ENCODE measurements at regions not wholly inside any gene's neighbourhood (a gene's known extent, or its start where the extent isn't known, plus 50 kb on each side); places are given as distances from the start of the nearest gene placed in this dataset.

- in situ Hi-C loops (cut with MboI) (no loop called here), intact Hi-C loops (cut with micrococcal nuclease) (no loop called here)
- Histone ChIP-seq H3K4me2 (ENCODE audit: insufficient read depth, low read length) (no peak overlapping the region), H4K20me1 (replicated peaks; ENCODE audit: control insufficient read depth, insufficient read depth, low read length) (no peaks in the 10 kb centered on the region), H3K9ac (ENCODE audit: insufficient read depth in 1 of 2, low read depth in 2 of 2, low read length in 2 of 2) (no peak overlapping the region), H3K79me2 (ENCODE audit: control insufficient read depth, insufficient read depth, low read length) (no peaks in the 10 kb centered on the region), H3K36me3 (ENCODE audit: control insufficient read depth, insufficient read depth, low read length) (no peaks in the 10 kb centered on the region), H3K27ac (ENCODE audit: extremely low read depth, low read depth, low read length) (no peak overlapping the region), H3K4me1 (replicated peaks in 1 of 2; ENCODE audit: control insufficient read depth in 2 of 2, insufficient read depth in 2 of 2, low read length in 2 of 2) (no peaks in the 10 kb centered on the region), H3K9me3 (replicated peaks; ENCODE audit: control insufficient read depth, insufficient read depth, low read depth, low read length) (no peaks in the 10 kb centered on the region), H3K9me1 (ENCODE audit: control insufficient read depth, insufficient read depth, low read length) (no peaks in the 10 kb centered on the region), H3K27me3 (ENCODE audit: control insufficient read depth in 2 of 2, insufficient read depth in 2 of 2, low read length in 2 of 2) (no peaks in the 10 kb centered on the region), H2AFZ (ENCODE audit: low read depth, low read length) (no peak overlapping the region), H3K4me3 (no peak overlapping the region)
- 0% methylated on average over 1 of the region's 1 CpG for WGBS (ENCODE audit: insufficient coverage, low coverage, missing lambda C conversion rate)
- POLR2A ChIA-PET = no interaction called here
- TF ChIP-seq JUND (IDR thresholded peaks at IDR 0.05; ENCODE audit: borderline replicate concordance, low read depth, low read length) (no peak), JUND (tag; IDR thresholded peaks at IDR 0.05; ENCODE audit: borderline replicate concordance, low read depth, low read length) (no peak), FOXK2 (conservative IDR thresholded peaks at IDR 0.05 in 1 of 2, IDR thresholded peaks at IDR 0.05 in 1 of 2; ENCODE audit: low read depth in 2 of 2) (no peak), KDM5B (IDR thresholded peaks at IDR 0.05; ENCODE audit: insufficient replicate concordance, low read depth, low read length) (no peak), ZNF57 (CRISPR knock-in tag; IDR thresholded peaks at IDR 0.05) (no peak), ZNF23 (CRISPR knock-in tag; IDR thresholded peaks at IDR 0.05) (no peak), ZNF507 (tag; conservative IDR thresholded peaks at IDR 0.05) (no peak), NEUROD1 (IDR thresholded peaks at IDR 0.05; ENCODE audit: borderline replicate concordance, low read depth, low read length, partially characterized antibody) (no peak), SIRT6 (IDR thresholded peaks at IDR 0.05; ENCODE audit: low read depth, low read length) (no peak), CEBPG (CRISPR knock-in tag; IDR thresholded peaks at IDR 0.05) (no peak), CEBPG (tag; conservative IDR thresholded peaks at IDR 0.05 in 1 of 2, IDR thresholded peaks at IDR 0.05 in 1 of 2) (no peak), SAP30 (IDR thresholded peaks at IDR 0.05; ENCODE audit: borderline replicate concordance, insufficient read depth, low read depth, low read length, poor library complexity, severe bottlenecking) (no peak), BRF1 (IDR thresholded peaks at IDR 0.05; ENCODE audit: borderline replicate concordance, extremely low read depth, insufficient read length) (no peak), ZBTB7A (IDR thresholded peaks at IDR 0.05; ENCODE audit: borderline replicate concordance, control insufficient read depth, low read depth, low read length) (no peak)
- TF ChIP-seq, protein P1, sequence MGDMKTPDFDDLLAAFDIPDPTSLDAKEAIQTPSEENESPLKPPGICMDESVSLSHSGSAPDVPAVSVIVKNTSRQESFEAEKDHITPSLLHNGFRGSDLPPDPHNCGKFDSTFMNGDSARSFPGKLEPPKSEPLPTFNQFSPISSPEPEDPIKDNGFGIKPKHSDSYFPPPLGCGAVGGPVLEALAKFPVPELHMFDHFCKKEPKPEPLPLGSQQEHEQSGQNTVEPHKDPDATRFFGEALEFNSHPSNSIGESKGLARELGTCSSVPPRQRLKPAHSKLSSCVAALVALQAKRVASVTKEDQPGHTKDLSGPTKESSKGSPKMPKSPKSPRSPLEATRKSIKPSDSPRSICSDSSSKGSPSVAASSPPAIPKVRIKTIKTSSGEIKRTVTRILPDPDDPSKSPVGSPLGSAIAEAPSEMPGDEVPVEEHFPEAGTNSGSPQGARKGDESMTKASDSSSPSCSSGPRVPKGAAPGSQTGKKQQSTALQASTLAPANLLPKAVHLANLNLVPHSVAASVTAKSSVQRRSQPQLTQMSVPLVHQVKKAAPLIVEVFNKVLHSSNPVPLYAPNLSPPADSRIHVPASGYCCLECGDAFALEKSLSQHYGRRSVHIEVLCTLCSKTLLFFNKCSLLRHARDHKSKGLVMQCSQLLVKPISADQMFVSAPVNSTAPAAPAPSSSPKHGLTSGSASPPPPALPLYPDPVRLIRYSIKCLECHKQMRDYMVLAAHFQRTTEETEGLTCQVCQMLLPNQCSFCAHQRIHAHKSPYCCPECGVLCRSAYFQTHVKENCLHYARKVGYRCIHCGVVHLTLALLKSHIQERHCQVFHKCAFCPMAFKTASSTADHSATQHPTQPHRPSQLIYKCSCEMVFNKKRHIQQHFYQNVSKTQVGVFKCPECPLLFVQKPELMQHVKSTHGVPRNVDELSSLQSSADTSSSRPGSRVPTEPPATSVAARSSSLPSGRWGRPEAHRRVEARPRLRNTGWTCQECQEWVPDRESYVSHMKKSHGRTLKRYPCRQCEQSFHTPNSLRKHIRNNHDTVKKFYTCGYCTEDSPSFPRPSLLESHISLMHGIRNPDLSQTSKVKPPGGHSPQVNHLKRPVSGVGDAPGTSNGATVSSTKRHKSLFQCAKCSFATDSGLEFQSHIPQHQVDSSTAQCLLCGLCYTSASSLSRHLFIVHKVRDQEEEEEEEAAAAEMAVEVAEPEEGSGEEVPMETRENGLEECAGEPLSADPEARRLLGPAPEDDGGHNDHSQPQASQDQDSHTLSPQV (IDR thresholded peaks at IDR 0.05) = no peak
- DNase-seq (ENCODE audit: extremely low read depth in 1 of 4, low spot score in 3 of 4) = no peak
- no peak for ATAC-seq
- CTCF ChIA-PET (ENCODE audit: low intra/inter-chr PET ratio) = no interaction called here
- no peak for FAIRE-seq
- BruUV-seq (replicated peaks) = no TSS peak
Measured at GRCh38 chr16:60414613-60415012, 1621.6 kb downstream of the CDH8 start.
